ENCODE measurements at regions not wholly inside any gene's neighbourhood (a gene's known extent, or its start where the extent isn't known, plus 50 kb on each side); places are given as distances from the start of the nearest gene placed in this dataset.

GRCh38 chr6:102549221-102549874, 1155.8 kb downstream of the GRIK2 start:
- Histone ChIP-seq H3K27me3 (no peaks in the 10 kb centered on the region), H3K9me3 (replicated peaks in 1 of 11) (no peaks in the 10 kb centered on the region), H3K4me1 (no peaks in the 10 kb centered on the region), H3K4me2 (no peak overlapping the region), H3K27ac (no peak overlapping the region), H3K36me3 (no peaks in the 10 kb centered on the region), H4K20me1 (no peaks in the 10 kb centered on the region), H3K4me3 (no peak overlapping the region), H3K9ac (no peak overlapping the region)
- TF ChIP-seq Cebpa-rat (IDR thresholded peaks at IDR 0.05), result no peak

- H3K4me2 ChIP-seq, result no peak overlapping the region
- no peaks in the 10 kb centered on the region for H4K20me1 ChIP-seq
- no peak overlapping the region for H3K9ac ChIP-seq
- no peaks in the 10 kb centered on the region for H3K36me3 ChIP-seq
- H3K9me3 ChIP-seq (replicated peaks in 1 of 11), result no peaks in the 10 kb centered on the region
- H3K4me3 ChIP-seq, result no peak overlapping the region
- TF ChIP-seq Cebpa-rat (IDR thresholded peaks at IDR 0.05), result no peak
- no peak overlapping the region for H3K27ac ChIP-seq
- H3K27me3 ChIP-seq, result no peaks in the 10 kb centered on the region
- H3K4me1 ChIP-seq, result no peaks in the 10 kb centered on the region
These were observed 1131.8 kb downstream of the GRIK2 start for GRCh38 chr6:102525336-102525735.

- Histone ChIP-seq H3K4me1 (no peaks in the 10 kb centered on the region), H3K27me3 (no peaks in the 10 kb centered on the region), H3K4me3 (no peak overlapping the region), H4K20me1 (no peaks in the 10 kb centered on the region), H3K9ac (no peak overlapping the region), H3K9me3 (replicated peaks in 1 of 11) (no peaks in the 10 kb centered on the region), H3K27ac (no peak overlapping the region), H3K36me3 (no peaks in the 10 kb centered on the region), H3K4me2 (no peak overlapping the region)
- TF ChIP-seq Cebpa-rat (IDR thresholded peaks at IDR 0.05), result no peak
These were observed 1127.5 kb downstream of the GRIK2 start for GRCh38 chr6:102520966-102521365.

GRCh38 chr6:102517506-102517905, 1124.0 kb downstream of the GRIK2 start:
- no peak overlapping the region for H3K27ac ChIP-seq
- H3K36me3 ChIP-seq, result no peaks in the 10 kb centered on the region
- H3K4me3 ChIP-seq, result no peak overlapping the region
- H3K4me1 ChIP-seq, result no peaks in the 10 kb centered on the region
- H3K4me2 ChIP-seq, result no peak overlapping the region
- H3K9ac ChIP-seq, result no peak overlapping the region
- no peaks in the 10 kb centered on the region for H4K20me1 ChIP-seq
- no peaks in the 10 kb centered on the region for H3K9me3 ChIP-seq (replicated peaks in 1 of 11)
- H3K27me3 ChIP-seq, result no peaks in the 10 kb centered on the region
- TF ChIP-seq Cebpa-rat (IDR thresholded peaks at IDR 0.05), result no peak

GRCh38 chr6:102501615-102502014, 1108.1 kb downstream of the GRIK2 start:
- H3K27ac ChIP-seq, result no peak overlapping the region; a peak in 1 of 22 replicates
- no peaks in the 10 kb centered on the region for H4K20me1 ChIP-seq
- TF ChIP-seq Cebpa-rat (IDR thresholded peaks at IDR 0.05), result no peak
- H3K9ac ChIP-seq, result no peak overlapping the region
- H3K4me2 ChIP-seq, result peak overlapping the region in 2 of 11 experiments; percentile 37 to 62; a peak in 3 of 22 replicates
- H3K27me3 ChIP-seq, result no peaks in the 10 kb centered on the region
- peaks cover 0 to 19% (median 9%) of the 10 kb centered on the region in 11 experiments; a peak in 19 of 22 replicates for H3K9me3 ChIP-seq (replicated peaks in 1 of 11)
- H3K4me1 ChIP-seq, result peaks cover 0 to 32% (median 0%) of the 10 kb centered on the region in 10 experiments; a peak in 5 of 20 replicates
- H3K36me3 ChIP-seq, result no peaks in the 10 kb centered on the region
- H3K4me3 ChIP-seq, result no peak overlapping the region

GRCh38 chr6:102494808-102495207, 1101.3 kb downstream of the GRIK2 start:
- Histone ChIP-seq H3K27ac (no peak overlapping the region), H3K36me3 (no peaks in the 10 kb centered on the region), H3K4me3 (no peak overlapping the region), H3K9ac (no peak overlapping the region), H3K4me2 (no peak overlapping the region; a peak in 1 of 22 replicates), H3K9me3 (replicated peaks in 1 of 11) (no peaks in the 10 kb centered on the region), H4K20me1 (no peaks in the 10 kb centered on the region), H3K27me3 (no peaks in the 10 kb centered on the region), H3K4me1 (peaks cover 0 to 19% (median 0%) of the 10 kb centered on the region in 10 experiments; a peak in 6 of 20 replicates)
- no peak for TF ChIP-seq Cebpa-rat (IDR thresholded peaks at IDR 0.05)

- no peaks in the 10 kb centered on the region for H3K36me3 ChIP-seq
- no peak overlapping the region for H3K4me2 ChIP-seq
- H3K4me1 ChIP-seq, result peaks cover 0 to 18% (median 0%) of the 10 kb centered on the region in 10 experiments; a peak in 6 of 20 replicates
- no peak overlapping the region for H3K27ac ChIP-seq
- no peak overlapping the region for H3K9ac ChIP-seq
- TF ChIP-seq Cebpa-rat (IDR thresholded peaks at IDR 0.05), result no peak
- H4K20me1 ChIP-seq, result no peaks in the 10 kb centered on the region
- H3K4me3 ChIP-seq, result no peak overlapping the region
- no peaks in the 10 kb centered on the region for H3K9me3 ChIP-seq (replicated peaks in 1 of 11)
- no peaks in the 10 kb centered on the region for H3K27me3 ChIP-seq
These were observed 1100.0 kb downstream of the GRIK2 start for GRCh38 chr6:102493485-102493884.

GRCh38 chr6:102488729-102489128, 1095.2 kb downstream of the GRIK2 start:
- H4K20me1 ChIP-seq, result no peaks in the 10 kb centered on the region
- no peaks in the 10 kb centered on the region for H3K27me3 ChIP-seq
- H3K27ac ChIP-seq, result no peak overlapping the region
- no peak overlapping the region for H3K9ac ChIP-seq
- no peaks in the 10 kb centered on the region for H3K9me3 ChIP-seq (replicated peaks in 1 of 11)
- no peaks in the 10 kb centered on the region for H3K36me3 ChIP-seq
- TF ChIP-seq Cebpa-rat (IDR thresholded peaks at IDR 0.05), result no peak
- no peak overlapping the region for H3K4me2 ChIP-seq
- H3K4me3 ChIP-seq, result no peak overlapping the region
- no peaks in the 10 kb centered on the region; a peak in 2 of 20 replicates for H3K4me1 ChIP-seq

- H3K27ac ChIP-seq, result no peak overlapping the region
- H3K36me3 ChIP-seq, result no peaks in the 10 kb centered on the region
- H3K9ac ChIP-seq, result no peak overlapping the region
- no peak overlapping the region for H3K4me2 ChIP-seq
- H4K20me1 ChIP-seq, result no peaks in the 10 kb centered on the region
- no peaks in the 10 kb centered on the region for H3K27me3 ChIP-seq
- no peak for TF ChIP-seq Cebpa-rat (IDR thresholded peaks at IDR 0.05)
- H3K4me1 ChIP-seq, result no peaks in the 10 kb centered on the region; a peak in 2 of 20 replicates
- no peaks in the 10 kb centered on the region for H3K9me3 ChIP-seq (replicated peaks in 1 of 11)
- no peak overlapping the region for H3K4me3 ChIP-seq
These were observed 1092.0 kb downstream of the GRIK2 start for GRCh38 chr6:102485480-102485879.

All from BLaER1 treated with 17β-estradiol and CSF1 and Interleukin-3, amounts not matched to agents 10 nM and 100 nM (cell line).